Transverse colon (tissue), 4 donors: ENCODE measurements at regions not wholly inside any gene's neighbourhood (a gene's known extent, or its start where the extent isn't known, plus 50 kb on each side); places are given as distances from the start of the nearest gene placed in this dataset.

ENCODE experiments used
- EP300 ChIP-seq: sonication (generic); formaldehyde crosslinking; IDR thresholded peaks from one replicate; pipeline ENCODE4 v1.6.1; 2017; ENCODE audit warnings: antibody characterized with exemption, low read depth
- POLR2A ChIP-seq: fragments of 450-650 bp; IDR thresholded peaks from one replicate; pipeline ENCODE4 v1.6.1; 2016; ENCODE audit warnings: antibody characterized with exemption, mild to moderate bottlenecking, moderate library complexity
- POLR2AphosphoS5 ChIP-seq, 3 donors: sonication (generic); formaldehyde crosslinking; IDR thresholded peaks; one replicate each; pipeline ENCODE4 v1.6.1; 2016; ENCODE audit warnings: antibody characterized with exemption in 3 of 3
- TF ChIP-seq, protein P1 (sequence below), 5 experiments: fragments of 200-600 bp in 3 of 5; fragments of 450-650 bp in 2 of 5; sonication (generic) in 3 of 5; IDR thresholded peaks; 1 replicate in 2 of 5; 2 replicates in 3 of 5; pipeline ENCODE4 v1.5.1; 2016 to 2017; ENCODE audit warnings: antibody characterized with exemption in 5 of 5, inconsistent platforms in 3 of 5, mild to moderate bottlenecking in 2 of 5, moderate library complexity in 1 of 5

DNA sequence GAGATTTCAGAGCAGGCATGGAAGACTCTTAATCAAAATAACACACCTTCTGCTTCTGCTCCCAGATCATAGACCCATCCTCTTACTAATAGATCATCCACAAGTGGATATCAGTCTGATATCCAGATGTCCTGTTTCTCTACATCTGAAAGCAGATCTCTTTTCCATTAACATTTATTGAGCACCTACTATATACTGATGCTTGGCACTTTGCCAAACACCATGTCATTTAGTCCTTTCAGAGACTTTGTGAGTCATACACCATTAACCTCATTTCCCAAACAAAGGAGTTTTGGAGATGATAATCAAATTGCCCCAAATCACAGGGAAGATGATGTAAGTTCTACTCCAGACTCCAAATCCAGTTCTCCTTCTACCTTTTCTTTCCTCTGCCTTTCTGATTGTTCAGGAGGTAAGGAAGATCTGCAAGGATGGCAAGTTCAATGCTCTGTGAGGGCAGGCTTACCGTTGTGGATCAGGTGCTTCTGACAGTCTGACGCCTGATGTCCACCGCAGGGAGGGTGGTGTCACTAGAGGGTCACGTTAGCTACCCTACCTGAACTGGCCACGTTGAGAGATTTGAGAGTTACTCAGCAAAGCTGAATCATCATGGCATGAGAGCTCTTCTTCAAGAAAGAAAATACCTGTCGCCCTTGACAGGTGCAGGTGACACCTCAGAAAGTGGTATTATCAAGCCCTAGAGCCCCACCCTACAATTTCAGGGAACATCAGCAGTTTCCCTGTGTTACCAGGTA is 269.6 kb upstream of the ZMIZ1 start:
- TF ChIP-seq, protein P1, sequence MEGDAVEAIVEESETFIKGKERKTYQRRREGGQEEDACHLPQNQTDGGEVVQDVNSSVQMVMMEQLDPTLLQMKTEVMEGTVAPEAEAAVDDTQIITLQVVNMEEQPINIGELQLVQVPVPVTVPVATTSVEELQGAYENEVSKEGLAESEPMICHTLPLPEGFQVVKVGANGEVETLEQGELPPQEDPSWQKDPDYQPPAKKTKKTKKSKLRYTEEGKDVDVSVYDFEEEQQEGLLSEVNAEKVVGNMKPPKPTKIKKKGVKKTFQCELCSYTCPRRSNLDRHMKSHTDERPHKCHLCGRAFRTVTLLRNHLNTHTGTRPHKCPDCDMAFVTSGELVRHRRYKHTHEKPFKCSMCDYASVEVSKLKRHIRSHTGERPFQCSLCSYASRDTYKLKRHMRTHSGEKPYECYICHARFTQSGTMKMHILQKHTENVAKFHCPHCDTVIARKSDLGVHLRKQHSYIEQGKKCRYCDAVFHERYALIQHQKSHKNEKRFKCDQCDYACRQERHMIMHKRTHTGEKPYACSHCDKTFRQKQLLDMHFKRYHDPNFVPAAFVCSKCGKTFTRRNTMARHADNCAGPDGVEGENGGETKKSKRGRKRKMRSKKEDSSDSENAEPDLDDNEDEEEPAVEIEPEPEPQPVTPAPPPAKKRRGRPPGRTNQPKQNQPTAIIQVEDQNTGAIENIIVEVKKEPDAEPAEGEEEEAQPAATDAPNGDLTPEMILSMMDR (IDR thresholded peaks at IDR 0.05), result no peak
- no peak for TF ChIP-seq POLR2AphosphoS5 (IDR thresholded peaks at IDR 0.05)
- TF ChIP-seq POLR2A, result no peak
- no peak for TF ChIP-seq EP300
